GM19438 (cell line): ENCODE measurements at regions not wholly inside any gene's neighbourhood (a gene's known extent, or its start where the extent isn't known, plus 50 kb on each side); places are given as distances from the start of the nearest gene placed in this dataset.

ENCODE experiments used
- ATAC-seq: cut with Tn5 transposase; IDR thresholded peaks from one replicate; pipeline ENCODE4 v1.9.1; 2021; ENCODE audit warnings: low read depth; ENCODE audit not compliant: unreplicated experiment

- no peak for ATAC-seq
Observed at GRCh38 chr10:106520698-106521097, 643.8 kb downstream of the SORCS1 start.

GRCh38 chr10:106519376-106520030, 645.0 kb downstream of the SORCS1 start:
- ATAC-seq: no peak

- ATAC-seq: no peak
Observed at GRCh38 chr10:106515206-106515790, 649.2 kb downstream of the SORCS1 start.

- ATAC-seq: no peak
Observed at GRCh38 chr10:106513352-106513771, 651.1 kb downstream of the SORCS1 start.

GRCh38 chr10:106511917-106512316, 652.6 kb downstream of the SORCS1 start:
- no peak for ATAC-seq

- ATAC-seq: no peak
Observed at GRCh38 chr10:106508950-106509349, 655.6 kb downstream of the SORCS1 start.

- no peak for ATAC-seq
Observed at GRCh38 chr10:106506526-106507283, 657.8 kb downstream of the SORCS1 start.

- no peak for ATAC-seq
Observed at GRCh38 chr10:106504536-106504935, 660.0 kb downstream of the SORCS1 start.

GRCh38 chr10:106502641-106503040, 661.9 kb downstream of the SORCS1 start:
- ATAC-seq: no peak

GRCh38 chr10:106500925-106501525, 663.5 kb downstream of the SORCS1 start:
- no peak for ATAC-seq

GRCh38 chr10:106500041-106500924, 664.2 kb downstream of the SORCS1 start:
- no peak for ATAC-seq

GRCh38 chr10:106499448-106499847, 665.1 kb downstream of the SORCS1 start:
- no peak for ATAC-seq

GRCh38 chr10:106498675-106499074, 665.8 kb downstream of the SORCS1 start:
- ATAC-seq: no peak

GRCh38 chr10:106495931-106496330, 668.6 kb downstream of the SORCS1 start:
- ATAC-seq: no peak

GRCh38 chr10:106493751-106494150, 670.8 kb downstream of the SORCS1 start:
- no peak for ATAC-seq

- ATAC-seq: no peak
Observed at GRCh38 chr10:106493226-106493625, 671.3 kb downstream of the SORCS1 start.

- no peak for ATAC-seq
Observed at GRCh38 chr10:106487726-106488125, 676.8 kb downstream of the SORCS1 start.

GRCh38 chr10:106481598-106482275, 682.8 kb downstream of the SORCS1 start:
- ATAC-seq: no peak

- no peak for ATAC-seq
Observed at GRCh38 chr10:106479636-106480035, 684.9 kb downstream of the SORCS1 start.

- ATAC-seq: no peak
Observed at GRCh38 chr10:106474876-106475275, 689.6 kb downstream of the SORCS1 start.
